ENCODE measurements at regions not wholly inside any gene's neighbourhood (a gene's known extent, or its start where the extent isn't known, plus 50 kb on each side); places are given as distances from the start of the nearest gene placed in this dataset.

DNA sequence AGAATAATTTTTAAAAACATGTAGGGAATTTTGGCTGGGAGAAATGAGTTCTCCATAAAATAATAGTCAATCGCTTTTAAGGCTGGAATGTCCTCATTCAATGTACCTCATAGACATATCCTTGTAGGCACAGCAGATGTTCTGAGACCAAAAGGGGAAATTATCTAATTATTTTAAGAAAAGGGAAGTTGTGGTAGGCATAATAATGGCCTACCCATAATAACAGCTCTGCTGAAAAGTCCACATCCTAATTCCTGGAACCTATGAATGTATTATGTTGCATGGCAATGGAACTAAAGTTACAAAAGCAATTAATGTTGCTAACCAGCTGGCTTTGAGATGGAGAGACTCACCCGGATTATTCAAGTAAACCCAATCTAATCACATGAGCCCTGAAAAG is 216.1 kb downstream of the TRIM36 start:
- Histone ChIP-seq H3K4me3 (no peak overlapping the region), H3K27me3 (no peaks in the 10 kb centered on the region), H3K36me3 (no peaks in the 10 kb centered on the region), H3K4me1 (no peaks in the 10 kb centered on the region), H3K9me3 (no peaks in the 10 kb centered on the region), H3K27ac (no peak overlapping the region)
- TF ChIP-seq EP300 (IDR thresholded peaks at IDR 0.05) (no peak), POLR2AphosphoS5 (IDR thresholded peaks at IDR 0.05) (no peak), POLR2A (IDR thresholded peaks at IDR 0.05) (no peak)
- TF ChIP-seq, protein P1, sequence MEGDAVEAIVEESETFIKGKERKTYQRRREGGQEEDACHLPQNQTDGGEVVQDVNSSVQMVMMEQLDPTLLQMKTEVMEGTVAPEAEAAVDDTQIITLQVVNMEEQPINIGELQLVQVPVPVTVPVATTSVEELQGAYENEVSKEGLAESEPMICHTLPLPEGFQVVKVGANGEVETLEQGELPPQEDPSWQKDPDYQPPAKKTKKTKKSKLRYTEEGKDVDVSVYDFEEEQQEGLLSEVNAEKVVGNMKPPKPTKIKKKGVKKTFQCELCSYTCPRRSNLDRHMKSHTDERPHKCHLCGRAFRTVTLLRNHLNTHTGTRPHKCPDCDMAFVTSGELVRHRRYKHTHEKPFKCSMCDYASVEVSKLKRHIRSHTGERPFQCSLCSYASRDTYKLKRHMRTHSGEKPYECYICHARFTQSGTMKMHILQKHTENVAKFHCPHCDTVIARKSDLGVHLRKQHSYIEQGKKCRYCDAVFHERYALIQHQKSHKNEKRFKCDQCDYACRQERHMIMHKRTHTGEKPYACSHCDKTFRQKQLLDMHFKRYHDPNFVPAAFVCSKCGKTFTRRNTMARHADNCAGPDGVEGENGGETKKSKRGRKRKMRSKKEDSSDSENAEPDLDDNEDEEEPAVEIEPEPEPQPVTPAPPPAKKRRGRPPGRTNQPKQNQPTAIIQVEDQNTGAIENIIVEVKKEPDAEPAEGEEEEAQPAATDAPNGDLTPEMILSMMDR (IDR thresholded peaks at IDR 0.05) = no peak
- peak; percentile 28 for ATAC-seq
- 73 to 90% methylated on average over 2 of the region's 2 CpGs for WGBS, 2 donors (ENCODE audit: low coverage in 1 of 2)

DNA sequence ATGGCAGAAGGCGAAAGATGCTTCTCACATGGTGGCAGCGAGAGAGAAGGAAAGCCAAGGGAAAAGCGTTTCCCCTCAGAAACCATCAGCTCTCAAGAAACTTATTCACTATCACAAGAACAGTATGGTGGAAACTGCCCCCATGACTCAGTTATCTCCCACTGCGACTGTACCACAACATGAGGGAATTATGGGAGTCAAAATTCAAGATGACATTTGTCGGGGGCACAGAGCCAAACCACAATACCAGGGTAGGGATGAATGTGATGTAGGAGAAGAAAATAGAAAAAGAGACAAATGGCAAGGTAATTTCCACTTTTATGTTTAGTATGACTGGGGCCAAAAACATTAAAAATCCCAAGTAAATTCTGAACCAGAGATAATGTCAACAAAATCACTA is 216.8 kb downstream of the TRIM36 start:
- no peak for ATAC-seq
- Histone ChIP-seq H3K27me3 (no peaks in the 10 kb centered on the region), H3K4me3 (no peak overlapping the region), H3K27ac (no peak overlapping the region), H3K36me3 (no peaks in the 10 kb centered on the region), H3K4me1 (no peaks in the 10 kb centered on the region), H3K9me3 (no peaks in the 10 kb centered on the region)
- TF ChIP-seq POLR2A (IDR thresholded peaks at IDR 0.05) (no peak), POLR2AphosphoS5 (IDR thresholded peaks at IDR 0.05) (no peak), EP300 (IDR thresholded peaks at IDR 0.05) (no peak)
- TF ChIP-seq, protein P1 (IDR thresholded peaks at IDR 0.05) = no peak
- 81 to 84% methylated on average over 4 to 5 of the region's 5 CpGs for WGBS, 2 donors (ENCODE audit: low coverage in 1 of 2)

DNA sequence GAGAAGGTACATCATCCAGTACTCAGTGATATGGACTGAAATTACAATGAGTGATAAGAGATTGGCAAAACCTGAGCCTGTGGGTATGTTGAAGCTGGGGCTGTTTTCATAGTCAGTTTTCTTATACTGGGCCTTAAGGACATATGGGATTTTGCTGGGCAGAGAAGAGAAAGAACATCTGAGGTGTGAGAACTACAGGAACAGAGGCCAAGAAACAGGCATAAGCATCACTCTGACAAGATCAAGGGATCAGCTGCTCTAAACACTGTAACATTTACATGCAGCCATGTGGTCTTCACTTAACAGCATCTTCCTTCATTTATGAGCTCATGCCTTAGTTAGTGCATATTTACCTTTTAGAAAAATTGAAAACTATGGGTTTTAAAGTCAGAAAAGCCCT is 220.0 kb downstream of the TRIM36 start:
- no peaks in the 10 kb centered on the region for H3K4me1 ChIP-seq
- no peak overlapping the region for H3K4me3 ChIP-seq
- no peaks in the 10 kb centered on the region for H3K36me3 ChIP-seq
- H3K27ac ChIP-seq = no peak overlapping the region
- H3K9me3 ChIP-seq = no peaks in the 10 kb centered on the region
- no peaks in the 10 kb centered on the region for H3K27me3 ChIP-seq
- TF ChIP-seq POLR2AphosphoS5 (IDR thresholded peaks at IDR 0.05) (no peak), POLR2A (IDR thresholded peaks at IDR 0.05) (no peak), EP300 (IDR thresholded peaks at IDR 0.05) (no peak)
- TF ChIP-seq, protein P1 (IDR thresholded peaks at IDR 0.05) = no peak
- no peak for ATAC-seq

DNA sequence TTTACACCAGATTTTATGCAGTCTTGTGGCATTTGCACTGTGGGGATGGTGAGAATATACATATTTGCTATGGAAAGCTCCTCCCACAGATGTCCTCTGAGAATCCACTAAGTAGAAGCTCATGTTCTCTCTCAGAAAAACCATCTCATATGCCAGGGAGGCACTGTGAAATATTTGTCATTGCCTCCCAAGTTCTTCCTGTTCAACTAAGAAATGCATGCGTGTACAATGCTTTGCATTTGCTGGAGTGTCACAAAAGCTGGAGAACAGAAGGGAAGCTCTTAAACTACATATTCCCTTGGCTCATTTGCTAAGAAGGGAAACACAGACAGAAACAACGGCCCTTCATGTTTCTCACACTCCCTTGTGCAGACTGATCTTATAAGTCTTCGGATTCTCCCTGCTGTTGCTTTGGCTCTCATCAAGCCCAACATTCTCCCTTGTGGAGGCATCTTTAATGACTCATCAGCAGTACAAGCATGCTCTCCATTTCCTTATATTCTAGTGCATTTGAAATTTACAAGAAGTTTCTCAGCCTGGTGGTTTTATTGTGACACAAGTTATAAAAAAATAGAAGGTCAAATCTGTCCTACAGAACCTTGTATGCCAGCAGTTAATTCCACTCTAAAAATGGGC is 220.6 kb downstream of the TRIM36 start:
- Histone ChIP-seq H3K4me3 (no peak overlapping the region), H3K9me3 (no peaks in the 10 kb centered on the region), H3K36me3 (no peaks in the 10 kb centered on the region), H3K4me1 (no peaks in the 10 kb centered on the region), H3K27ac (no peak overlapping the region), H3K27me3 (no peaks in the 10 kb centered on the region)
- ATAC-seq = no peak
- 69 to 80% methylated on average over 1 to 3 of the region's 3 CpGs for whole genome bisulfite sequencing, 2 donors (ENCODE audit: low coverage in 1 of 2)
- TF ChIP-seq, protein P1 (IDR thresholded peaks at IDR 0.05) = no peak
- TF ChIP-seq POLR2A (IDR thresholded peaks at IDR 0.05) (no peak), EP300 (IDR thresholded peaks at IDR 0.05) (no peak), POLR2AphosphoS5 (IDR thresholded peaks at IDR 0.05) (no peak)

DNA sequence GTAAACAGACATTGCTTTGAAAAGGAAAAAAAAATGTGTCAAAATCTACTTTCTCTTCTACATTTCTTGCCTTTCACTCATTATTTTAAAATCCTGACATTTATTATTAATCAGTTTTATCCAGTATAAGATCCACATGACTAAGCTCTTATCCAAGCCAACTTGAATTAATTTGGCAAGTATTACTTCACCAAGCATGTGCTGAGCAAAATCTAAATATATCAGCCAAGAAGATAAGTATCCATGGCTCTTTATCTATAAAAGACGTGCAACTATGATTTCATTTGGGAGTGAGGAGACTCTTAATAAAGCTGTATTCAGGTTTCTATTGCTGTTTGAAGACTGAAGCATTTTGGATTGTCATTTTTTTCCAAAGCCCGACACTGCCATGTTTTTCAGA is 221.3 kb downstream of the TRIM36 start:
- H3K9me3 ChIP-seq = no peaks in the 10 kb centered on the region
- no peak for ATAC-seq
- H3K4me3 ChIP-seq = no peak overlapping the region
- TF ChIP-seq, protein P1 (IDR thresholded peaks at IDR 0.05) = no peak
- H3K27me3 ChIP-seq = no peaks in the 10 kb centered on the region
- 24 to 29% methylated on average over 2 of the region's 2 CpGs for WGBS, 2 donors (ENCODE audit: low coverage in 1 of 2)
- no peak overlapping the region for H3K27ac ChIP-seq
- no peaks in the 10 kb centered on the region for H3K36me3 ChIP-seq
- no peaks in the 10 kb centered on the region for H3K4me1 ChIP-seq
